SU-DHL-6 (cell line): ENCODE measurements at regions not wholly inside any gene's neighbourhood (a gene's known extent, or its start where the extent isn't known, plus 50 kb on each side); places are given as distances from the start of the nearest gene placed in this dataset.

Source experiments
- CTCF ChIP-seq: fragments of 200-600 bp; sonication (generic); IDR thresholded peaks from one replicate; pipeline ENCODE4 v1.5.1; 2017; ENCODE audit warnings: antibody characterized with exemption, mild to moderate bottlenecking, low read length, moderate library complexity; ENCODE audit not compliant: insufficient read depth, poor library complexity, severe bottlenecking
- EZH2phosphoT487 ChIP-seq: fragments of 200-600 bp; sonication (generic), shearing (Covaris generic); conservative IDR thresholded peaks from 2 replicates; pipeline ENCODE4 v1.6.1; 2018; ENCODE audit warnings: mild to moderate bottlenecking, antibody characterized with exemption, low read length, moderate library complexity, mixed read lengths

GRCh38 chr4:33334416-33334815 is 2614.2 kb downstream of the PCDH7 start:
- TF ChIP-seq CTCF: no peak
- no peak for TF ChIP-seq EZH2phosphoT487
